ENCODE measurements at regions not wholly inside any gene's neighbourhood (a gene's known extent, or its start where the extent isn't known, plus 50 kb on each side); places are given as distances from the start of the nearest gene placed in this dataset.
"Not testable (repeated sequence)": the region's sequence is repeated elsewhere in the genome, so short reads cannot be mapped to it uniquely, and the experiment has no call there.

DNA sequence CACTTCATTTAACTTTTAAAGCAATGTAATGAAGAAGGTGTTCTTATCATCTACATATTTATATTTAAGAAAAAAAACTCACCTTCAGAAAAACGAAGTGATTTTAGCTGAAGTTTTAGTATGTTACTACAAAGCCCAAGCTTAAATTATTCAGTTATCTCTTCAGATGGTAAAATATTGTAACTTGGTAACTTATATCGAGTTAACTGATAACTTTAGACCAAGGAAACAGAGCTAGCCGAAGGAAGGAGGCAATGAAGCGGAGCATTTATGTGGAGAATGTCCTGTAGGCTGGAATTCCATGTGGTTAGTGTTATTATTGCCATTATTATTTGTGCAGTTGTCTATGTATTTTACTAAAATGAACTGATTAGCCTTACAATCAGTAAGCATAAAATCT, 1102.1 kb upstream of the LCORL start:
- no peak for DNase-seq

DNA sequence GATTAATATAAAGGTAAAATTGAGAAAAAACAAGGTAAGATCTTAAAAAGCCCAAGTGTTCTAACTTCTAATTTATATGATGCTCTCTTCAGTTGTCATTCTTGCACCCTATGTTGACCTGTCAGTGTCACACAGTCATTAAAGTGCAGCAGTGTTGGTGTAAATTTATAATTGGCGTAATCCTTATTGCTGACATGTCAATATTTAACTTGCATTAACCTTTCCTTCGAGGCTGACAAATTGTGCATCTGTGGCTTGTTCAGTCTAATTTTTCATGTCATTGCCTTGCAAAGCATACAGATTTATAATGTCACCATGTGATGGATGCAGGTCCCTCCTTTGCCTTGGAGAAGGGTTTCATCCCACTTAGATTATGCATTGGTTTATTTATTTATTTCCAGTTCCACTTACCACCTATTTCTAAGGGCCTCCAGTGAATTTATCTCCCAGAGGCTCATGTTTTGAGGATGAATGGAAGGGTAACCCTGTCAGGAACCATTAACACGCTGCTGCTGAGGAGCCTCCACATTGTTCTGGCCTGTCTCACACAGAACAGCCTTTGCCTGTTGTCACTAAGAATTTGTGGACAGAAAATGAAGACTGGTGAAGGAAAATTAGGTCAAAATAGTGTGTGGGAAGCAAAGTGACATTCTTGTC, 1098.5 kb upstream of the LCORL start:
- no peak for DNase-seq

DNA sequence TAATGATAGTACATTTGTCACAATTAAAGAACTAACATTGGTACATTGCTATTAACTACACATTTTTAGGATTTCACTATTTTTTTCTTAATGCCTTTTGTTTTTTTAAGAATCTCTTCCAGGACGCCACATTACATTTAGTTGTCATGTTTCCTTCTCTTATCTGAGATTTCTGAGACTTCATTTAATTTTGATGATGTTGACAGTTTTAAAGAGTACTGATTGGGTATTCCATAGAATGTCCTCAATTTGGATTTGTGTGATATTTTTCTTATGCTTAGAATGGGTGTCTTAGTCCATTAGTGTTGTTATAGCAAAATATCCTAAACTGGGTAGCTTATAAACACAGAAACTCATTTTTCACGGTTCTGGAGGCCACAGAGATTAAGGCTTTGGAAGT, 1095.5 kb upstream of the LCORL start:
- no peak for DNase-seq

DNA sequence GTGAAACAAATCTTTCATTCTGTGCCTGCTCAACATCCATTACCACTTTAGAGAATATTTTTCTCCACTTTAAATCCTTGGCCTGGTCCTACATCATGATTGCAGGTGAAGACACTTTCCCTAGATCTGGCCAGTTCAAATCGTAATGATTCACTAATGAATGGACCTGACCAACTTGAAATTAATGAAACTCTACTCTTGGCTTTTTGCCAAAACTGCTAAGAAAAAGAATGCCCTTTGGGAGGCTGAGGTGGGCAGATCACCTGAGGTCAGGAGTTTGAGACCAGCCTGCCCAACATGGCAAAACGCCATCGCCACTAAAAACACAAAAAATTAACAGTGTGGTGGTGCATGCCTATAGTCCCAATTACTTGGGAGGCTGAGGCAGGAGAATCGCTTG, 1082.6 kb upstream of the LCORL start:
- DNase-seq, result no peak

DNA sequence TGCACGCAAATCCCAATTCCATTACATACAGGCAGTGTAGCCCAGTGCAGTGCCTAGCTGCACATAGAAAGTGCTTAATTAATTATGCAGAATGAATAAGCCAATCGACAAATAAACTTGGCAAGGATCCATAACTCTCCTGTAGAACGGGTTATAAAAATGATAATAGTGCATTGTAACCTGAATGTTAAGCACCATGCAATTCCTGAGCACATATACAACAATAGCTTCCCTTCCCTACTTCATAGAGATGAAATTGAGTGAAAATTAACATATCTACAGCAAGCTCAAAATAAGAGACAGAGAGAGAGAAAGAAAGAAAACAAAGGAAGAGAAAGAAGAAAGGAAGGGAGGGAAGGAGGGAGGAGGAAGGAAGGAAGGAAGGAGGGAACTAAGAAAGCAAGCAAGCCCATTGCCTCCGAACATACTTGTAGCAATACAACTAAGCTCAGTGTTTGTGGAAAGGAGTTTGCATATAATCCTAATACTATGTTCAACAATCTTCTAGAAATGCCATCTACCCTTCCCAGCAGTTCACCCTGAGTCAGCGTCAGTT, 1074.0 kb upstream of the LCORL start:
- no peak for DNase-seq

DNA sequence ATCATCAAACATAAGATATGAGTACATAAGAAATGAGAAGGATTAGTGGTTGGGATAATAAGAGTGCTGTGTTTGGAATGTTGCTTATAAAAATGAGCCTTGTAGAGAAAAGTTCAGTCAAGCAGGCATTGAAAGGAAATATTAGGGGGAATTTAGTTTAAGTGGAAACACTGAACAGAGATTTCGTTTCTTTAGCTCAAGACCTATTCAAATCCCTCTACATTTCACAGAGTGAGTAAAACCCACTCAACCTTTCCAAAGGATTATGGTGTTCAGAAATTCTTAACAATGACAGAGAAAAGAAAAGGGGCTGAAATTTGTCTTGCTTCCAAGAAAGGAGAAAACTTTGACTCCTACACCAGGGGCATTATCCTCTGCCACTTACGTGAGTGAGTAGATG, 1072.4 kb upstream of the LCORL start:
- DNase-seq, result no peak

DNA sequence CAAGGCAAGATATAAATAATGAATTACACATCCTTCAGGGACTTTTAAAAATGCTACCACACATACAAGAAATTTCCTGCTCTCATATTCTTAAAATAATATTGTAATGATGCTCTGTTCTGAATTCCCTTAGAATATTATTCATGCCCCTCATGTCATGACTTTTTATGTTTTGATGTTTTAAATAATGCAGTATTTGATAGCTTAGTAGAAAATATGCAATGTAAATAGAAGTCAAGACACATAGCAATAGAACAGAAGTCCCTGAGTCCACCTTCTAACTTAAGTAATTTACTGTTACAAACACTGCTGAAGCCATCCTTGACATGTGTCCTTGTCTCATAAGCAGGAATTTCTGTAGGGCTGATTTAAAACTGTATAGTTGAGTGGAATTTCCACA, 1071.2 kb upstream of the LCORL start:
- no peak for DNase-seq

DNA sequence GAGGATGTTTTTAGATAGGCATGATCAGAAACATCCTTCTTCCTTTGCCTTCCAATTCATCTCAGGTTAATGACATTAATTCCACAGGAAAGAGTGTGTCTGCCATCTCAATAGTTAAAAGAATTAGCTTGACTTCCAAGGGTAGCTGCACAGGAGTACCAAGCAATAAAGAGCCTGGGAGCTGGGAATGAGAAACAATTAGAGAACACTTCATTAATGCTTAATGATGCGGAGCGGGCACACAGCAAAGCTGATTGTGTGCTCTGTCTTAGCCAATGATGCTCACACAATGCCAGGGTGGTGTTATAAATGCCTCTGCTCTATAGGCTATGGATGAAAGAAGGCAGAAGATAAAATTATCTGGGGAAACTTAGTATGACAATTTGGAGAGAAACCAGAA, 1052.5 kb upstream of the LCORL start:
- DNase-seq, result no peak

DNA sequence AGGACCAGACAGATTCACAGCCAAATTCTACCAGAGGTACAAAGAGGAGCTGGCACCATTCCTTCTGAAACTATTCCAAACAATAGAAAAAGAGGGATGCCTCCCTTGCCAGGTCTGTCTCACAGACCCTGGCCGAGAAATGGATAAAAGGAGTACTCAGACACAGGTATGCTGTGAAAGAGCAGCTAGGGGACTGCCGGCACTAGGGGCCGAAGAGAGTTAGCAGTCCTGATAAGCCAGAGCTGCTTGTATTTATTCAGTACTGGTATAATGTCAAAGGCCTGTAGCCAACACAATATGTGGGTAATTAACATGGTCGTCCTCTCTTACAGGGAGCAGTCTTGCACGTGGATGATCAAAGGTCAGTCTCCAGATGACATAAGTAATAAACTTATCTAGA, 1042.1 kb upstream of the LCORL start:
- DNase-seq, result no peak

DNA sequence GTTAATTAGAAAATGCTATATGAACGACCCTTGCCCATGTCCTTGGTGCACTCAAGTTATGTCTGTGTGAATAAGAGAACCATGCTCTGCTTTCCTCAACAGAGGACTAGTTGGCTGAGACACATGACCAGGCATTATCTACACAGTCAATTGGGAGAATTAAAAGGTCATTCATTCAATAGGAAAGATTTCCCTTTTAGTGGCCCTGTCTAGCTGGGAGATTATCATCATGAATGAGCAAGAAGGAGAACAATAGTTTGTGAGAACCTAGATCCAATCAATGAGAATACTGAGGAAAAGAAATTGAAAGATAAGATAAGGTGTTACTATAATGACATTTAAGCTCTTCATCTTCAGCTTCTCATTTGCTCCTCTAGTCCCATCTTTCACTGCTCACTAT, 1033.4 kb upstream of the LCORL start:
- no peak for DNase-seq

DNA sequence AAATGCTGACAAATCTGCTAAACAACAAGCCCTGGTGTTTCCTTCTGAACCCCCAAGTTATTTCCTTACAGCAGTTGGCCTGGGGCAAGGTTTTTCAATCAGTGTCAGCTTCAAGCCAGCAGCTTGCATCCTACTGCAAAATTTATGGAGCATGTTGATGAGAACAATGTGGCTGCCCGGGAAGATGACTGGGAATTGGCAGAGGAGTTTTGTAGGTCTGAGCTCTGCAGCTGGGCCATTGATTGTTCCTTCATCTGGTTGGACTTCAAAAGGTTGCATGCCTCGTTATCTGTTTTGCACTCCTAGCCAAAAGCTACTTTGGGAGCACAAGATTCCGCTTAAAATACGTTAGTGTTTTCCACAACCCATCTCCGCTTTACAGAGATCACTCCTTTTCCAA, 1030.3 kb upstream of the LCORL start:
- DNase-seq, result no peak

DNA sequence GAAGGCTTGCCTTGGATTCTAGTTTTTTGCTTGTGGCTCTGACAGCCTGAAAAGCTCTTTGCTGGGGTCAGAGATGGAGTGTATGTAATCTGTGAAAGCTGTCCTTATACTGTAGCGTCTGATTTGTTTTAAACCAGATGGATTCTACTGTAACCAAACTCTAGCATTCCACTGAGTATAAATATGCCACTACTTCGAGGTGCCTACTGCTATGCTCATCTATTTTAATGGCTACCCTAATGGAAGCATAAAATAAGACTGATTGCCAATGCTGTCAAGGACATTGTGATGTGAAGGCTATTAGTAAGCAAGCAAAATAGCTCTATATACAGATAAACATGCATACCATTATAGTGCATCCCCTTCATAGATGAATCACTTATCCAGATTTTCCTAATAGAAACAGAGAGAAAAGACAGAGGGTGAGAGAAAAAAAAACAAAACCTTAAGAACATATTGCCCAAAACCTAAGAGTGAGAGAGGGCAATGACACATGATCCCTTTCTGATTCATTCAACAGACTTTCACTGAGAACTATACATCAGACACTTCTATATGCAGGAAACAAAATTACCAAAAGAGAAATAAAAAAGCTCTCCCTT, 1025.8 kb upstream of the LCORL start:
- no peak for DNase-seq

DNA sequence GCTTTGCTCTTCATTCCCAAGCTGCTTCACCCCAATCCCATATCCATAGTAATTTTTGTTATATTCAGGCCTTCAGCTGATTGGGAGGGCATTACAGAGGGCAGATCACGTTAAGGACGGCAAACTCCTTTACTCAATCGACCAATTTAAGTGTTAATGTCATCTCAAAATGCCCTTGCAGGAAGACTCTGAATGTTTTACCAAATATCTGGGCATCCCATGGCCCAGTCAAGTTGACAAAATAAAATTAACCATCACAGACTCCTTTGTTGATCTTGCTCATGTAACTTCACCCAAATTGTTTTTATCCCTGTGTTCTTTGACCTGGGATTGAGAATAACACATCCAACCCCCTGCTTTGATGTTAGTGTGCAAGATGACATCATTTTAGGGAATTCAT, 1018.3 kb upstream of the LCORL start:
- DNase-seq, result no peak

DNA sequence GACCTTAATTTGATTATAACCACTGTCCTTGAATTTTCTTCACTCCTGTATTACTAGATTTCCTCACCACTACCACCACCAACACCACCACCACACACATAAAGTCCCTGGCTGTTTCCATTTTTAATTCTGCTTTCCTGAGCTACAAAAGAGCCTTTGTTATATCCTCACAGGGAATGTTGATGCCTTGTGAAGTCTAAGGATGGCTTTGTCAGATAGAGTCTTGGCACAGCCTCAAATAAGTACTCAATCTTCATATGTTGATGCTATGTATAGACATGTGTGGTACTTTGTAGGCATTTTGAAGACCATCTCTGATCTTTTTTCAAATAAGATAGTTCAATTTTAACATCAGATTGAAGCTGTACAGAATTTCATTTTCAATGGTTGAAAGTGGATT, 1016.7 kb upstream of the LCORL start:
- DNase-seq, result no peak

DNA sequence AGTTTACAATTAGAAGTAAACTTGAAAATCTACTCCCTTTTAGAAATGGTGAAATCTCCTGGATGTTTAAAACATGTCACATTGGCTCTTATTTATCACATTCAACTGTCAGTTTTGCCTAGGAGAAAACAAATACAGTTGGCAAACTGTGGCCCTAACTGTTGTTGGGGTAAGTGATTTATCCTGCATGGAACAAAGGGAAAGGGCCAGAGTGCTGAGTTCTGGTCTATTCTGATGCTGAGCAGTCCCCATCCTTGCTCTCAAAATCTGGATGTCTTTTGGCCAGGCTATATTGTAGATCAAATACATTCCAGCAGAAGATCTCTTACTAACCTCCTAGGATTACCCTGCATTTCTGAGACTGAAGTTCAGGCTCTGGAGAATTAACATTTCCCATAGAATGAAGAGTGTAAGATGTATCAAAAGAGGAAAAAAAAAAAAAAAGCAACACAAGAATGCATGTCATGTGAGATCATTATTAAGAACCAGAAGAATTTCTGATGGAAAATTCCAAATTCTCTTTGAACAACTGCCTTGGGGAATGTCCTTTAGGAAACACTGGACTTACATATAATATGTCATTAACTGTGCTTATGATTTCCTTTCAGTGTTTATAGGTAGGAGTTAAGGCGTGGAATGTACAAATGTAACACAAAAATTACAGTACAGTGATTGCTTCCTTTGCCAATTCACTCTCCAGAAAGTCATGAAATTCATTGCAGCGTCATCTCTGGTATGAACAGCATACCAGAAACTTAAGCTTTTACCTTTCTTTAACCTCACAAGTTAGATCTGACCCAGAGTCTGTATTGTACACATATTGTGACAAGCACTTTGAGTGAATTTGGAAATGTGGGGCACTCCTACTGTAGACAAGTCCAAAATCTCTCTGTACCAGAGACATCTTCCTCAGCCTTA, 1012.5 kb upstream of the LCORL start:
- no peak for DNase-seq

DNA sequence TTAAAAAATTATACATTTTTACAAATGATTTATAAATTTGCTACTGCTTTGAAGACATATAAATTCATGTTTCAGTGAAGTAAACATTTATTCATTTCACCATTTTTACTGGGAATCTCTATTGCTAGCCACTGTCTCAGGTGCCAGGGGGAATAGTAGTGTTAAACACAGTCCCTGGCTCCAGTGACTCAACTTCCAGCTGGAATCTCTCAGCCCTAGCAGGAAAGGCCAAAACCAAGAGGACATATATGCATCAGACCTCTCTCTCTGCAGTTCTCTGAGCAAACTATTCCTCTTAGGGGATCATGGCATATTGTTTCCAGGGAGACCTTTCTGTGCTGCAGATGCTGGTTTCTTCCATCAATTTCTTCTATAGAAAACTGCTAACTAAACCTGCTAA, 1009.0 kb upstream of the LCORL start:
- no peak for DNase-seq

DNA sequence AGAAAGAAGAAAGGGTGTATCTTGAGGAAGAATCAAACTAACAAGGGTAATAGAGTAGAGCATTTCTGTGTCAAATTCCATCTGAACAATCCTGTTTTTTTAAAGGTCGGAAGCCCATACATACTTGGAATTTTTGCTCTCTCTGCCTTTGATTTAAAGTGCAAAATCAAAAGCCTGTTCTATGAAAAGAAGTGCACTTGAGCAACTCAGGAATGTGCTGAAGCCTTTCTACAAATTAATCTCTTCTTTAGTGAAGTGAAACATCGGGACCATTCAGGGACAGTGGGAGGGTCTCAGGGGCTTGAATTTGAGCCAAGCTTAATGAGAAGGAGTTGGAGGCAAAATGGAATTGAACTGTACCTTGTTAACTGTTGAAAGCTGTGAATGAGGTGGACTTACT, 1008.5 kb upstream of the LCORL start:
- no peak for DNase-seq

DNA sequence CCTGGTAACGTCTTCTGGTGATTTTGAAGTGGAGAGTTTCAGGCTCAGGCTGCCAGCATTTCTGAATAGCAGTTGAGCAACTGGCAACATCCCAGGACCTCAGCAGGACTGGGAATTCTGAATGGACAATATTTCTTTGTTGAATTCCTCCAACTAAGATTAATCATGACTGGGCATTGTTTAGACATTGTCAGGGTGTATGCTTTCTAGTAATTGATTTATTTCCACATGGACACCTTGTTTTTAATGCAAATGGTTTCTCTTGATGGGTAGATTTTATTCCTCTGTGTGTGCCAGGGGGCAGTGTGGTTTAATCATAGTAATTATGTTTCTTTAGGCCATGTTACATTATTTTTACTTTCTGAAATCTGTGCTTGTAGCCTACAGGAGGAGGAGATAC, 1004.7 kb upstream of the LCORL start:
- no peak for DNase-seq

DNA sequence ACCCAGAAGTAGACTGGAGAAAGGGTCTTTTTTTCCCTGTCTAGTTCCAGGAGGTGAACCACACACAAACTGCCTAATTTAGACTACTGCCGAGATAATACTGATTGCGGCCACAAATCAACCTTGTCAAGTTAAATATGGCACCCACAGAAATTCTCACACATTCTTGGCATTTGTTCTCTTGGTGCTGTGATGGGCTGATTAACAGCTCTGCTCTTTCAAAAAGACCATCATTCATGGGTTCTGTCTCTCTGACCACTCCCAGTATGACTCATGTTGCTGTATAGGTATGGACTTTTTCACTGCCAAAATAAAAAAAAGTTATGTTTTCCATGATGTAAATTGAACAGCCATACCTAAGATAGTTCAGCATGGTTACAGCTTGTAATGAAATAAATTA, 1003.5 kb upstream of the LCORL start:
- DNase-seq, result no peak

DNA sequence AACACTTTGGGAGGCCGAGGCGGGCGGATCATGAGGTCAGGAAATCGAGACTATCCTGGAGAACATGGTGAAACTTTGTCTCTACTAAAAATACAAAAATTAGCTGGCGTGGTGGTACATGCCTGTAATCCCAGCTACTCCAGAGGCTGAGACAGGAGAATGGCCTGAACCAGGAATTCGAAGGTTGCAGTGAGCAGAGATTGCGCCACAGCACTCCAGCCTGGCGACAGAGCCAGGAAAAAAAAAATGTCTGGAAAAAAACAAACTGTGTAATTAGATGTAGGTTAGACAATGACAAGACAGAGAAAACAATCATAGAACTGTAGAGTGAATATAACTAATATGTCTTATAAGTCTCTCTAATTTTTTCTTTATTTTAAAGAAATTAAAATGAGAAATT, 1002.5 kb upstream of the LCORL start:
- no peak for DNase-seq

DNA sequence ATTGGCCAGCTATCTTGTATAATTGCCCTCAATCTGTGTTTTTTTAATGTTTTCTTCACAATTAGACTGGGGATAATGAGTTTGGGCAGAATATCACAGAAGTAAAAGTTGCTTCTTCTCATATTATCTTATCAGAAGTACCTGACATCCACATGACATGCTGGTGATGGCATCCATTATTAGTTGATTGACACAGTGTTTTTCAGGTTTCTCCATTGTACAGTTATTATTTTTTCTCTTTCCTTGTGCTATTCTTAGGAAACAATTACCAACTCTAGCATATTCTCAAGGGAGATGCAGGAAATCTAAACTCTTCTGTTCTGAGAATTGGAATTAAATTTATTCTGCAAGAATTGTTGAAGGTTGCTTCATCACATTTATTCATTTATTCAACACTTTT, 1000.1 kb upstream of the LCORL start:
- DNase-seq, result no peak

DNA sequence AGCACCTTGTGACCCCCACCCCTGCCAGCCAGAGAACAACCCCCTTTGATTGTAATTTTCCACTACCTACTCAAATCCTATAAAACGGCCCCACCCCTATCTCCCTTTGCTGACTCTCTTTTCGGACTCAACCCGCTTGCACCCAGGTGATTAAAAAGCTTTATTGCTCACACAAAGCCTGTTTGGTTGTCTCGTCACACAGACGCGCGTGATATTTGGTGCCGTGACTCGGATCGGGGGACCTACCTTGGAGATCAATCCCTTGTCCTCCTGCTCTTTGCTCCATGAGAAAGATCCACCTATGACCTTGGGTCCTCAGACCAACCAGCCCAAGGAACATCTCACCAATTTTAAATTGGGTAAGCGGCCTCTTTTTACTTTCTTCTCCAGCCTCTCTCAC, 995.0 kb upstream of the LCORL start:
- DNase-seq, result not testable (repeated sequence)

DNA sequence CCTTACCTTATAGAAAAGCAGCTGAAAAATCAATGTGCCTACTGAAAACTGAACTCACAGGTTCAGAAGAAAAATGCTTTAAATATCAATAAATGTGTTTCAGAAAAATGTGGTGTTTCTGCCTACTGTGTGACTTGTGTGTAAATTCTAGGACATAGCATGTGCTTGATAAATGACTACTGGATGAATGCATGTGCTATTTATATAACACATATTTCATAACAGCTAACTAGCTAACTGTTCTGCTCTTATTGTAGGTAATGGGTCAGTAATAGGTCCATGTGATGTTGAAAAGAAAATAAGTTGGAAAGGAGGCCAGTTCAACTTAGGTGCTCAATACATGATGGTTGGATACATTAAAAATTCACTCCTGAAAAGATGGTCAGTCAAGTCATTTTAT, 993.0 kb upstream of the LCORL start:
- no peak for DNase-seq

DNA sequence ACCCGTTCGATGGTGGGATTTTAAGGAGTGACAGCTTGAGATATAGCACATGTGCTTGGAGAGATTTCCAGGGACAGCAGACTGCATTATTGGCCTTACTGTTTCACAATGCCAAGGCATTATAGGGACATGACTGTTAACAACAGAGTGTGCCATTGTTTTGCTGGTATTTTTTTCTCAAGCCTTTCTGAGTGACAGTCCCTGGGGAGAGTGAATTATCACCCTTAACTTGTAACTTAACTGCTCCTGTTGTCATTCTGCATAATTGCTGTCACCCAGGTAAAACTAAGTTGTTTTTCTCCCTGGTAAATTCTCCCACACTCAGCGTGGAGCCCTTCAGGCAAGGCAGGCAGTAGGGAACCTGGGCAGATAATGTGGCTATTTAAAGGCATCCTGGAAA, 989.2 kb upstream of the LCORL start:
- no peak for DNase-seq
